Transverse colon (tissue), 4 donors: ENCODE measurements at regions not wholly inside any gene's neighbourhood (a gene's known extent, or its start where the extent isn't known, plus 50 kb on each side); places are given as distances from the start of the nearest gene placed in this dataset.

Experiments
- CTCF ChIP-seq, 5 experiments: fragments of 200-600 bp in 3 of 5; fragments of 450-650 bp in 2 of 5; sonication (generic) in 3 of 5; IDR thresholded peaks; 1 replicate in 2 of 5; 2 replicates in 3 of 5; pipeline ENCODE4 v1.5.1; 2016 to 2017; ENCODE audit warnings: antibody characterized with exemption in 5 of 5, inconsistent platforms in 3 of 5, mild to moderate bottlenecking in 2 of 5, moderate library complexity in 1 of 5
- EP300 ChIP-seq: sonication (generic); formaldehyde crosslinking; IDR thresholded peaks from one replicate; pipeline ENCODE4 v1.6.1; 2017; ENCODE audit warnings: antibody characterized with exemption, low read depth
- POLR2A ChIP-seq: fragments of 450-650 bp; IDR thresholded peaks from one replicate; pipeline ENCODE4 v1.6.1; 2016; ENCODE audit warnings: antibody characterized with exemption, mild to moderate bottlenecking, moderate library complexity
- POLR2AphosphoS5 ChIP-seq, 3 donors: sonication (generic); formaldehyde crosslinking; IDR thresholded peaks; one replicate each; pipeline ENCODE4 v1.6.1; 2016; ENCODE audit warnings: antibody characterized with exemption in 3 of 3

GRCh38 chr4:177182166-177182565, 127.5 kb upstream of the NEIL3 start:
- no peak for TF ChIP-seq EP300
- TF ChIP-seq CTCF (IDR thresholded peaks at IDR 0.05), result no peak
- TF ChIP-seq POLR2AphosphoS5 (IDR thresholded peaks at IDR 0.05), result no peak
- TF ChIP-seq POLR2A, result no peak
